OCI-LY7 (cell line): ENCODE measurements at regions not wholly inside any gene's neighbourhood (a gene's known extent, or its start where the extent isn't known, plus 50 kb on each side); places are given as distances from the start of the nearest gene placed in this dataset.

ENCODE experiments used
- BruUV-seq: library from RNA; stranded (reverse); fragments of 400-500 nt; replicated peaks from 2 replicates; lab custom pipeline; 2021; lab: Mats Ljungman, UMichigan
- CTCF ChIA-PET: fragments of 300-600 bp; sonication (Branson Sonifier 250); formaldehyde crosslinking; loops from one replicate; lab custom pipeline; 2022; ENCODE audit warnings: antibody characterized with exemption; ENCODE audit not compliant: unreplicated experiment; lab: Charles Lee
- POLR2A ChIA-PET: fragments of 300-600 bp; sonication (Branson Sonifier 250); formaldehyde crosslinking; loops from one replicate; lab custom pipeline; 2022; ENCODE audit warnings: antibody characterized with exemption; lab: Charles Lee
- DNase-seq: peaks from one replicate; pipeline ENCODE4 v3.0.0-alpha.2; 2015; ENCODE audit warnings: low spot score
- H2AFZ ChIP-seq: fragments of 200-600 bp; sonication (generic), shearing (Covaris generic); 2 replicates; pipeline ENCODE4 v1.6.1; 2014; ENCODE audit warnings: mild to moderate bottlenecking, antibody characterized with exemption, low read length, moderate library complexity
- H3K27ac ChIP-seq: fragments of 200-600 bp; sonication (generic); 2 replicates; pipeline ENCODE4 v1.5.1; 2014; ENCODE audit warnings: mixed run types, low read depth, mild to moderate bottlenecking, moderate library complexity, low read length, inconsistent platforms; ENCODE audit not compliant: poor library complexity, severe bottlenecking
- H3K36me3 ChIP-seq: fragments of 200-600 bp; sonication (generic); 2 replicates; pipeline ENCODE4 v1.6.1; 2014; ENCODE audit warnings: mild to moderate bottlenecking, antibody characterized with exemption, low read length, moderate library complexity, mixed read lengths; ENCODE audit not compliant: insufficient read depth
- H3K4me1 ChIP-seq: fragments of 200-600 bp; sonication (generic); 2 replicates; pipeline ENCODE4 v1.5.1; 2014; ENCODE audit warnings: mild to moderate bottlenecking, low read length; ENCODE audit not compliant: insufficient read depth, poor library complexity, severe bottlenecking
- H3K4me2 ChIP-seq: fragments of 200-600 bp; sonication (generic); 2 replicates; pipeline ENCODE4 v1.6.1; 2014; ENCODE audit warnings: mild to moderate bottlenecking, low read length
- H3K4me3 ChIP-seq: fragments of 200-600 bp; sonication (generic); 2 replicates; pipeline ENCODE4 v1.5.1; 2014; ENCODE audit warnings: mild to moderate bottlenecking, low read depth, low read length; ENCODE audit not compliant: poor library complexity, severe bottlenecking
- H3K79me2 ChIP-seq: fragments of 200-600 bp; sonication (generic); 2 replicates; pipeline ENCODE4 v1.6.1; 2016; ENCODE audit warnings: low read depth, mild to moderate bottlenecking, low read length, moderate library complexity, mixed read lengths; ENCODE audit not compliant: insufficient read depth
- H3K9me2 ChIP-seq: fragments of 200-600 bp; sonication (generic); 2 replicates; pipeline ENCODE4 v1.6.1; 2016; ENCODE audit warnings: mild to moderate bottlenecking, low read length, mixed read lengths; ENCODE audit not compliant: insufficient read depth
- H3K9me3 ChIP-seq: fragments of 200-600 bp; sonication (generic); 2 replicates; pipeline ENCODE4 v1.6.1; 2014; ENCODE audit warnings: mild to moderate bottlenecking, mixed run types, low read length, mixed read lengths
- H4K20me1 ChIP-seq: fragments of 200-600 bp; sonication (generic); 2 replicates; pipeline ENCODE4 v1.6.1; 2014; ENCODE audit warnings: mild to moderate bottlenecking, antibody characterized with exemption, low read length, moderate library complexity, mixed read lengths; ENCODE audit not compliant: insufficient read depth
- EZH2phosphoT487 ChIP-seq: fragments of 200-600 bp; sonication (generic); IDR thresholded peaks from 2 replicates; pipeline ENCODE4 v1.6.1; 2018; ENCODE audit warnings: low read depth, borderline replicate concordance, mild to moderate bottlenecking, mixed run types, antibody characterized with exemption, low read length, moderate library complexity, mixed read lengths
- intact Hi-C: fragments of 100-400 bp; cut with micrococcal nuclease; formaldehyde crosslinking; loops from one replicate; pipeline ENCODE4 v1.10.0; 2022; ENCODE audit not compliant: unreplicated experiment
- TF ChIP-seq, protein P1 (sequence below): fragments of 200-600 bp; sonication (generic); conservative IDR thresholded peaks from 2 replicates; pipeline ENCODE4 v1.5.1; 2014; ENCODE audit warnings: mild to moderate bottlenecking, antibody characterized with exemption, low read length, moderate library complexity, mixed read lengths

DNA sequence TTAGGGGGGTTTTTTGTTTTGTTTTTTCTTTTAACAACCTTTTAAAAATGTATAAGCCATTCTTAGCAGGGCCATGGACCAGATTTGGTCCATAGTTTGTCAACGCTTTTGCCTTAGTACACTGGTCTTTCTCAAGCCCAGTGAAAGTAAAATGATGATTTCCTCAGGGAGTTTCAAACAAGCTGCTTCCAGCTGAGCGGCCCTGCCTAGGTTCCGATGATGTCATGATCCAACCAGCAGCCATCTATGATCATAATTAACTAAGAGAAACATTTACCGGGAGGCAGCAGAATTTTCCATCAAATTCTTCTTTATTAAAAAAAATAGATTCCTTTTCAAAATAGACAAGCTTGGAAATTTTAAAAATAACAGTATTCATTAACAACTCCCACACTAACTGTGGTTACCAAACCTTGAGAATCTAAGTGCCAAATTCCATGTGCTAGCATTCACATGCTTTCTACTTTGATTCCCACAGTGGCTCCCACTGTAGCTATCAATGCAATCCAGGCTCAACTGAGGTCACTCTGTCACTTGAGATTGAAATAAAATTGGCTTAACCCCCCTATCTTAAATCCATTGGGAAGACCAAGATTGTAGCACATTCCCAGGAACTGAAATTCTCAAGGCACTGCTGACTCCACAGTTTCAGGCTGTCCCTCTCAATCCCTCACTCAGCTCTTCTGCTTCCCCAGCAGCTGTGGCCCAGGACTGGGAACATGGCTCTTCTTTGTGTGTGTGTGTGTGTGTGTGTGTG is 148.9 kb downstream of the RNF152 start:
- POLR2A ChIA-PET = no interaction called here
- Histone ChIP-seq H3K4me2 (no peak overlapping the region), H4K20me1 (no peaks in the 10 kb centered on the region), H2AFZ (no peak overlapping the region), H3K27ac (no peak overlapping the region), H3K4me3 (no peak overlapping the region), H3K79me2 (no peaks in the 10 kb centered on the region), H3K9me3 (no peaks in the 10 kb centered on the region), H3K36me3 (no peaks in the 10 kb centered on the region), H3K9me2 (no peaks in the 10 kb centered on the region), H3K4me1 (no peaks in the 10 kb centered on the region)
- intact Hi-C loops = no loop called here
- TF ChIP-seq, protein P1, sequence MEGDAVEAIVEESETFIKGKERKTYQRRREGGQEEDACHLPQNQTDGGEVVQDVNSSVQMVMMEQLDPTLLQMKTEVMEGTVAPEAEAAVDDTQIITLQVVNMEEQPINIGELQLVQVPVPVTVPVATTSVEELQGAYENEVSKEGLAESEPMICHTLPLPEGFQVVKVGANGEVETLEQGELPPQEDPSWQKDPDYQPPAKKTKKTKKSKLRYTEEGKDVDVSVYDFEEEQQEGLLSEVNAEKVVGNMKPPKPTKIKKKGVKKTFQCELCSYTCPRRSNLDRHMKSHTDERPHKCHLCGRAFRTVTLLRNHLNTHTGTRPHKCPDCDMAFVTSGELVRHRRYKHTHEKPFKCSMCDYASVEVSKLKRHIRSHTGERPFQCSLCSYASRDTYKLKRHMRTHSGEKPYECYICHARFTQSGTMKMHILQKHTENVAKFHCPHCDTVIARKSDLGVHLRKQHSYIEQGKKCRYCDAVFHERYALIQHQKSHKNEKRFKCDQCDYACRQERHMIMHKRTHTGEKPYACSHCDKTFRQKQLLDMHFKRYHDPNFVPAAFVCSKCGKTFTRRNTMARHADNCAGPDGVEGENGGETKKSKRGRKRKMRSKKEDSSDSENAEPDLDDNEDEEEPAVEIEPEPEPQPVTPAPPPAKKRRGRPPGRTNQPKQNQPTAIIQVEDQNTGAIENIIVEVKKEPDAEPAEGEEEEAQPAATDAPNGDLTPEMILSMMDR = no peak
- TF ChIP-seq EZH2phosphoT487 = no peak
- no TSS peak for BruUV-seq
- CTCF ChIA-PET = no interaction called here
- DNase-seq = no peak

DNA sequence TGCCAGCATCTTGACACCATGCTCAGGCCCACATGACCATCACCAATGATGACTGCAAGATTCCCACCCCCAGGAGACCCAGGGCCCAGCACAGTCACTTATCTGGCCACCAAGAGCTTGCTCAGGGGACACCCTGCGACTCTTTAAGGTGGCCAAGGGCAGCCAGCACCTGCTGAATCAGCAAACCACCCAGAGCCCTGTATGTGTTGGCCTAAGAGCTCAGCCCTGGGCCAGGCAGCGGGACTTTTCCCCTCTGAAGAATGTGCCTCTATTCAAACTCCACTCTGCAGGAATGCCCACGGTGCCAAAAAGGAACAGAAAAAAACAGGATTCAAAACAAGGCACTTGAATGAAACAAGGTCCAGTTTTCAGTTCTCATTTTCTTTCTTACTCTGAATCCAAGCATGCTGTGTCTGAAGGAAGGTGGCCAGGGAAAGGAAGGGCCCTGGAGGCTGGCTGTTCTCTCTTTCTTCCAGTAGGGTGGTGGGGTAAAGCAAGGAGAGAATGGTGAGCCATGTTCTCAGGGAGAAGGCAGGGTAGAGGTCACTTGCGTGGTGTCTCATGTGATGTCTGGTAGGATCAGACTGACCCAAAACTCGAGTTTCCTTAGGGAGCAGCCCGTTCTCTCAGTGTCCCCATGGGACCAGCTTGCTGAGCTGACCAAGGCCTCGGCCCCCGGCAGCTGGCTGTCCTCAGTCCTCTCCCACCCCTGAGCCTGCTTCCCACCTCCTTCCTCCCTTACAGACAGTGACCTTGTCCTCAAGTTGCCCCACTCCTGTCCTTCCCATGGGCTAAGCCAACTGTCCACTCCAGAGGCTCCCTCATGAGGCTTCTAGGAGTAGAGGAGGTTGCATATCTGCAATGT is 150.0 kb downstream of the RNF152 start:
- Histone ChIP-seq H3K4me2 (no peak overlapping the region), H3K79me2 (no peaks in the 10 kb centered on the region), H3K9me2 (no peaks in the 10 kb centered on the region), H3K4me1 (no peaks in the 10 kb centered on the region), H4K20me1 (no peaks in the 10 kb centered on the region), H3K9me3 (no peaks in the 10 kb centered on the region), H3K27ac (no peak overlapping the region), H3K36me3 (no peaks in the 10 kb centered on the region), H3K4me3 (no peak overlapping the region), H2AFZ (no peak overlapping the region)
- POLR2A ChIA-PET = no interaction called here
- no peak for DNase-seq
- TF ChIP-seq, protein P1 = no peak
- TF ChIP-seq EZH2phosphoT487 = no peak
- no TSS peak for BruUV-seq
- CTCF ChIA-PET = no interaction called here
- intact Hi-C loops = no loop called here
